ENCODE measurements at regions not wholly inside any gene's neighbourhood (a gene's known extent, or its start where the extent isn't known, plus 50 kb on each side); places are given as distances from the start of the nearest gene placed in this dataset.

- no peak for TF ChIP-seq GATA3 (IDR thresholded peaks at IDR 0.05; ENCODE audit: low read depth, low read length)
- no peak for TF ChIP-seq GATA2 (IDR thresholded peaks at IDR 0.05; ENCODE audit: low read depth, low read length)
These were observed 553.0 kb upstream of the GRAMD2B start for GRCh38 chr5:125870256-125870655.

Measured in SH-SY5Y (cell line).